Erythroblast (primary cell): ENCODE measurements at regions not wholly inside any gene's neighbourhood (a gene's known extent, or its start where the extent isn't known, plus 50 kb on each side); places are given as distances from the start of the nearest gene placed in this dataset.

ENCODE experiments used
- GATA1 ChIP-seq: IDR thresholded peaks from 2 replicates; pipeline ENCODE4 v1.6.1; 2011; ENCODE audit warnings: low read depth, mild to moderate bottlenecking, control low read depth, low read length, moderate library complexity
- POLR2A ChIP-seq: IDR thresholded peaks from 2 replicates; pipeline ENCODE4 v1.6.1; 2011; ENCODE audit warnings: mild to moderate bottlenecking, low read length

DNA sequence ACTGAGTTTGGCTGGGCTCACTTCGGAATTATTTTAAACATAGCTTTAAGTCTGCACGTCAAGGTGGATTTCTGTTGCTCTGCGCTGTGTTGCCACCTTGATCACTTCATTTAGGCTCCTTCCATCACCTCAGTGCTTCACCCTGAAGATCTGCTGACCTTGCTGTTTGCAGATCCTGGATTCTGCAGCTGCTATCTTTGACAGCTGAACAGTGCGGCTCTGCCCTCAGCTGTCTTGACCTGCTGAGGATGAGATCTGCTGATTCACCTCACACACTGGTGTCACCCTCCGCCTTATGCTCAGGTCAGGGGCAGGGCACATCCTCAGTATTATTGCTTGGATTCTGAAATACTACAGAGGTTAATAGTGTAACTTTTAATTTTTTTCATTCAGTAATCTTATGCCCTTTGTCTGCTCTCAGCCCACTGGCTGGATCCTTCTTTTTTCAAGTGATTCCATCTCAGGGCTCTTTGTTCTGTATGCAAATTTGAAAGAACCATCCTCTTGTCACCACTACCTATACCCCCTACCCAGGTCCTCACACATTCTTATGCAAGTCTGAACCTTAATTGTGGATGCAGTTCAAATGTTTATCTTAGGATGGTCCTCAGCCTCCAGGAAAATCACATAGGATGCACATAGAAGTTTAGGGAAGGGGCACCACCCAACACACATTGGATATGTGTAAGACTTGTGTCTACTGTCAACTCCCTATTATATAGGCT, 364.0 kb downstream of the OLFM3 start:
- TF ChIP-seq POLR2A: no peak
- TF ChIP-seq GATA1: no peak
